Epidermal melanocyte (primary cell): ENCODE measurements at regions not wholly inside any gene's neighbourhood (a gene's known extent, or its start where the extent isn't known, plus 50 kb on each side); places are given as distances from the start of the nearest gene placed in this dataset.

ENCODE experiments used
- DNase-seq: peaks from one replicate; pipeline ENCODE4 v3.0.0; 2011; ENCODE audit warnings: low spot score; ENCODE audit not compliant: insufficient read length

- no peak for DNase-seq
Observed at GRCh38 chr16:80082906-80083305, 457.9 kb upstream of the DYNLRB2 start.

- no peak for DNase-seq
Observed at GRCh38 chr16:80081846-80082245, 458.9 kb upstream of the DYNLRB2 start.

- no peak for DNase-seq
Observed at GRCh38 chr16:80080287-80080851, 460.4 kb upstream of the DYNLRB2 start.

GRCh38 chr16:80079072-80079471 is 461.7 kb upstream of the DYNLRB2 start:
- no peak for DNase-seq

GRCh38 chr16:80077696-80078095 is 463.1 kb upstream of the DYNLRB2 start:
- DNase-seq, result no peak

- DNase-seq, result no peak
Observed at GRCh38 chr16:80074329-80074728, 466.5 kb upstream of the DYNLRB2 start.

- DNase-seq, result no peak
Observed at GRCh38 chr16:80071964-80072456, 468.8 kb upstream of the DYNLRB2 start.

- DNase-seq, result no peak
Observed at GRCh38 chr16:80066805-80067580, 466.5 kb upstream of the MAF start.

GRCh38 chr16:80065541-80065940 is 465.0 kb upstream of the MAF start:
- no peak for DNase-seq

GRCh38 chr16:80063713-80064069 is 463.2 kb upstream of the MAF start:
- DNase-seq, result no peak

GRCh38 chr16:80063031-80063712 is 462.6 kb upstream of the MAF start:
- no peak for DNase-seq

- no peak for DNase-seq
Observed at GRCh38 chr16:80062361-80063030, 462.0 kb upstream of the MAF start.

GRCh38 chr16:80060470-80060869 is 459.9 kb upstream of the MAF start:
- DNase-seq, result no peak

- no peak for DNase-seq
Observed at GRCh38 chr16:80059836-80060235, 459.3 kb upstream of the MAF start.

- no peak for DNase-seq
Observed at GRCh38 chr16:80058214-80058613, 457.7 kb upstream of the MAF start.

GRCh38 chr16:80056324-80056723 is 455.8 kb upstream of the MAF start:
- DNase-seq, result no peak

- DNase-seq, result no peak
Observed at GRCh38 chr16:80055831-80056230, 455.3 kb upstream of the MAF start.

GRCh38 chr16:80054647-80055046 is 454.1 kb upstream of the MAF start:
- no peak for DNase-seq

- DNase-seq, result no peak
Observed at GRCh38 chr16:80051040-80051439, 450.5 kb upstream of the MAF start.

GRCh38 chr16:80048250-80048649 is 447.7 kb upstream of the MAF start:
- no peak for DNase-seq

- DNase-seq, result no peak
Observed at GRCh38 chr16:80047842-80048241, 447.3 kb upstream of the MAF start.

- no peak for DNase-seq
Observed at GRCh38 chr16:80046848-80047247, 446.3 kb upstream of the MAF start.
